GM23248 (cell line): ENCODE measurements at regions not wholly inside any gene's neighbourhood (a gene's known extent, or its start where the extent isn't known, plus 50 kb on each side); places are given as distances from the start of the nearest gene placed in this dataset.

Source experiments
- DNase-seq: peaks from one replicate; pipeline ENCODE4 v3.0.0-alpha.2; 2015
- H2AFZ ChIP-seq: fragments of 200-600 bp; sonication (generic); 2 replicates; pipeline ENCODE4 v1.6.1; 2016; ENCODE audit warnings: antibody characterized with exemption
- H3F3A ChIP-seq: fragments of 200-600 bp; sonication (generic); 2 replicates; pipeline ENCODE4 v1.6.1; 2016; ENCODE audit warnings: mild to moderate bottlenecking, antibody characterized with exemption, mixed run types; ENCODE audit not compliant: insufficient read depth
- H3K27ac ChIP-seq: fragments of 200-600 bp; sonication (generic); 2 replicates; pipeline ENCODE4 v1.5.1; 2016; ENCODE audit warnings: mild to moderate bottlenecking
- H3K27me3 ChIP-seq: fragments of 200-600 bp; sonication (generic); replicated peaks from 2 replicates; pipeline ENCODE4 v1.6.1; 2016; ENCODE audit warnings: mild to moderate bottlenecking; ENCODE audit not compliant: insufficient read depth
- H3K36me3 ChIP-seq: fragments of 200-600 bp; sonication (generic); 2 replicates; pipeline ENCODE4 v1.6.1; 2016; ENCODE audit warnings: low read depth, mild to moderate bottlenecking
- H3K4me1 ChIP-seq: fragments of 200-600 bp; sonication (generic); 2 replicates; pipeline ENCODE4 v1.6.1; 2016; ENCODE audit warnings: mild to moderate bottlenecking; ENCODE audit not compliant: insufficient read depth
- H3K4me2 ChIP-seq: fragments of 200-600 bp; sonication (generic); one replicate; pipeline ENCODE4 v1.6.1; 2016; ENCODE audit warnings: mild to moderate bottlenecking; ENCODE audit not compliant: unreplicated experiment
- H3K4me3 ChIP-seq: fragments of 200-600 bp; sonication (generic); 2 replicates; pipeline ENCODE4 v1.5.1; 2016; ENCODE audit warnings: mild to moderate bottlenecking
- H3K79me2 ChIP-seq: fragments of 200-600 bp; sonication (generic); 2 replicates; pipeline ENCODE4 v1.6.1; 2016; ENCODE audit warnings: mild to moderate bottlenecking; ENCODE audit not compliant: insufficient read depth
- H3K9ac ChIP-seq: fragments of 200-600 bp; sonication (generic); 2 replicates; pipeline ENCODE4 v1.6.1; 2016; ENCODE audit warnings: mild to moderate bottlenecking
- H3K9me2 ChIP-seq: fragments of 200-600 bp; sonication (generic); 2 replicates; pipeline ENCODE4 v1.6.1; 2016; ENCODE audit warnings: mixed run types, mild to moderate bottlenecking, moderate library complexity; ENCODE audit not compliant: insufficient read depth
- H3K9me3 ChIP-seq: fragments of 200-600 bp; sonication (generic); one replicate; pipeline ENCODE4 v1.6.1; 2017; ENCODE audit warnings: low read depth
- H4K20me1 ChIP-seq: fragments of 200-600 bp; sonication (generic); 2 replicates; pipeline ENCODE4 v1.6.0; 2016; ENCODE audit not compliant: insufficient read depth
- EZH2 ChIP-seq: fragments of 200-600 bp; sonication (generic); IDR thresholded peaks from 2 replicates; pipeline ENCODE4 v1.6.1; 2018; ENCODE audit warnings: antibody characterized with exemption, mild to moderate bottlenecking; ENCODE audit not compliant: insufficient read depth, poor library complexity, severe bottlenecking
- EZH2phosphoT487 ChIP-seq: fragments of 200-600 bp; sonication (generic); IDR thresholded peaks from 2 replicates; pipeline ENCODE4 v1.6.1; 2018; ENCODE audit warnings: antibody characterized with exemption, moderate library complexity, mild to moderate bottlenecking, low read depth; ENCODE audit not compliant: insufficient read depth
- WGBS, 2 experiments: methylation state at CpG; one replicate each; pipeline ENCODE4 v1.1.6; 2015 to 2017; ENCODE audit warnings: low lambda C conversion rate in 2 of 2, low coverage in 1 of 2; ENCODE audit errors: missing lambda C conversion rate in 2 of 2; 5-methylcytosine and 5-hydroxymethylcytosine counted together
- in situ Hi-C: fragments of 300-500 bp; cut with MboI; formaldehyde crosslinking; loops from 2 replicates; pipeline ENCODE4 v1.15.0; 2020

GRCh38 chr1:170219163-170219562, 73.4 kb downstream of the NTMT2 start:
- H3K9me3 ChIP-seq: no peaks in the 10 kb centered on the region
- no peak for DNase-seq
- no peaks in the 10 kb centered on the region for H3K27me3 ChIP-seq
- no peaks in the 10 kb centered on the region for H4K20me1 ChIP-seq
- H2AFZ ChIP-seq: no peak overlapping the region
- no peaks in the 10 kb centered on the region for H3K36me3 ChIP-seq
- no peak overlapping the region for H3K4me2 ChIP-seq
- H3K4me3 ChIP-seq: no peak overlapping the region
- WGBS, 2 experiments: 81 to 82% methylated on average over 3 of the region's 3 CpGs
- peaks cover 9% of the 10 kb centered on the region; the same call in 1 of the 2 replicates for H3K4me1 ChIP-seq
- in situ Hi-C loops: no loop called here
- H3K9me2 ChIP-seq: no peaks in the 10 kb centered on the region
- no peaks in the 10 kb centered on the region for H3F3A ChIP-seq
- H3K79me2 ChIP-seq: no peaks in the 10 kb centered on the region
- no peak overlapping the region for H3K9ac ChIP-seq
- no peak overlapping the region for H3K27ac ChIP-seq
- TF ChIP-seq EZH2 (no peak), EZH2phosphoT487 (no peak)

DNA sequence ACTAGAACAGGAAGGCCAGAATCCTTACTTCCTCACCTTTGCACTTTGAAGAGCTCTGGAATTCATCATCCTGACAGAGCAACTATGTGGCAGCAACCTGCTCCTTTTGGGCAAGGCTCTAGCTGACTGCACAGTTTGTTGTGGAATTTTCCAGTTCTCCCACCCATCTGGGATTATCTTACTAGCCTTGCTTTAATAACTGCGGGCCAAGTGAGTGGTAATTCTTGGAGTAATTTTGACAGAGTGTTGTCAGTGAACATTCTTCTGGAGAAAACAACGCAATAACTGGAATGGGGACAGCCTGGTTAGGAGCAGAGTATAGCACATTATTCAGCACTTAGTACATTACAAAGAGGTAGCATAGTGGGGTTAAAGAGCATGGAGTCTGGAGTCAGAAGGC, 75.3 kb downstream of the NTMT2 start:
- H3K36me3 ChIP-seq: no peaks in the 10 kb centered on the region
- in situ Hi-C loops: no loop called here

DNA sequence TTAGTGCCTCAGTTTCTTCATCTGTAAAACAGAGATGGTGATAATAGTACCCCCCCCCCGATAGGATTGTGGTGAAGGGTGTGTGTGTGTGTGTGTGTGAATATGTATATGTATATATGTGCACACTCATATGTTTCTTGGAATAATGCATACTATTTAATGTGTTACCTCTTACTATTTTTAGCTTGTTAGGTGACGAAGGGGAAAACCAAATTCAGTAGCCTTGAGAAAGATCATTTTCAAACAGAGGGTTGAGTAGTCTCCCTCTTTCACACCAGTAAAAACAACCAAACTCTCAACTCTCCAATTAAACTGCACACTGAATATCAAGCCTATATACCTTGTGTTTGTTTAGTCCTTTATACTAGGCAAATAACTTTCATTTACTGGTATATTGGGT, 75.7 kb downstream of the NTMT2 start:
- Histone ChIP-seq H3K4me2 (no peak overlapping the region), H3K36me3 (no peaks in the 10 kb centered on the region), H3K27me3 (no peaks in the 10 kb centered on the region), H3K9me3 (no peaks in the 10 kb centered on the region), H3K4me3 (no peak overlapping the region), H4K20me1 (no peaks in the 10 kb centered on the region), H3K4me1 (no peaks in the 10 kb centered on the region; the same call in 1 of the 2 replicates), H3K27ac (no peak overlapping the region), H3K9me2 (no peaks in the 10 kb centered on the region), H3F3A (no peaks in the 10 kb centered on the region), H3K79me2 (no peaks in the 10 kb centered on the region), H2AFZ (no peak overlapping the region), H3K9ac (no peak overlapping the region)
- TF ChIP-seq EZH2phosphoT487 (no peak), EZH2 (no peak)
- in situ Hi-C loops: no loop called here
- no peak for DNase-seq
- WGBS, 2 experiments: 86 to 92% methylated on average over 2 of the region's 2 CpGs

More for the DNA sequence above, 75.3 kb downstream of the NTMT2 start:
- no peaks in the 10 kb centered on the region for H3K9me2 ChIP-seq
- H3K9me3 ChIP-seq: no peaks in the 10 kb centered on the region
- no peaks in the 10 kb centered on the region for H3K27me3 ChIP-seq
- no peaks in the 10 kb centered on the region for H4K20me1 ChIP-seq
- TF ChIP-seq EZH2phosphoT487 (no peak), EZH2 (no peak)
- H3F3A ChIP-seq: no peaks in the 10 kb centered on the region
- no peak overlapping the region for H3K9ac ChIP-seq
- no peaks in the 10 kb centered on the region; the same call in 1 of the 2 replicates for H3K4me1 ChIP-seq
- no peak overlapping the region for H2AFZ ChIP-seq
- no peak overlapping the region for H3K27ac ChIP-seq
- H3K4me3 ChIP-seq: no peak overlapping the region
- DNase-seq: peak; percentile 57
- 3 to 11% methylated on average over 2 of the region's 2 CpGs for WGBS, 2 experiments
- no peak overlapping the region for H3K4me2 ChIP-seq
- no peaks in the 10 kb centered on the region for H3K79me2 ChIP-seq

GRCh38 chr1:170224469-170224868, 78.7 kb downstream of the NTMT2 start:
- H3K9me2 ChIP-seq: no peaks in the 10 kb centered on the region
- no peaks in the 10 kb centered on the region for H3K9me3 ChIP-seq
- in situ Hi-C loops: no loop called here
- H4K20me1 ChIP-seq: no peaks in the 10 kb centered on the region
- H3F3A ChIP-seq: no peaks in the 10 kb centered on the region
- H3K9ac ChIP-seq: no peak overlapping the region
- no peak for DNase-seq
- no peak overlapping the region for H3K4me3 ChIP-seq
- no peaks in the 10 kb centered on the region for H3K27me3 ChIP-seq
- H3K4me2 ChIP-seq: no peak overlapping the region
- 58 to 63% methylated on average over 3 of the region's 3 CpGs for WGBS, 2 experiments
- H3K36me3 ChIP-seq: no peaks in the 10 kb centered on the region
- no peak overlapping the region for H2AFZ ChIP-seq
- no peak overlapping the region for H3K27ac ChIP-seq
- TF ChIP-seq EZH2phosphoT487 (no peak), EZH2 (no peak)
- H3K4me1 ChIP-seq: no peaks in the 10 kb centered on the region; the same call in 1 of the 2 replicates
- H3K79me2 ChIP-seq: no peaks in the 10 kb centered on the region
